ENCODE measurements at regions not wholly inside any gene's neighbourhood (a gene's known extent, or its start where the extent isn't known, plus 50 kb on each side); places are given as distances from the start of the nearest gene placed in this dataset.

GRCh38 chr10:47182934-47183703 lies 116.9 kb upstream of the GDF10 start:
- no peaks in the 10 kb centered on the region for H3K27me3 ChIP-seq
- intact Hi-C loops (cut with DNase I; ENCODE audit: low total_unique reads): no loop called here
- peaks cover 0 to 11% (median 0%) of the 10 kb centered on the region in 4 donors for H3K4me1 ChIP-seq
- no peak for DNase-seq
- no peaks in the 10 kb centered on the region for H3K36me3 ChIP-seq
- H3K4me3 ChIP-seq: no peak overlapping the region
- H3K9me3 ChIP-seq: no peaks in the 10 kb centered on the region
- TF ChIP-seq POLR2AphosphoS5 (IDR thresholded peaks at IDR 0.05): no peak
- no peak for TF ChIP-seq POLR2A (IDR thresholded peaks at IDR 0.05)
- no peak for TF ChIP-seq EP300 (IDR thresholded peaks at IDR 0.05)
- TF ChIP-seq CTCF (IDR thresholded peaks at IDR 0.05): no peak
- H3K27ac ChIP-seq: peak overlapping the region in 2 of 5 donors; percentile 27 to 50
- 70 to 93% (median 79%) methylated on average over 3 to 11 of the region's 11 CpGs for WGBS, 5 donors

GRCh38 chr10:47183704-47184041 lies 116.3 kb upstream of the GDF10 start:
- DNase-seq: no peak
- Histone ChIP-seq H3K27me3 (no peaks in the 10 kb centered on the region), H3K4me1 (peaks cover 0 to 11% (median 0%) of the 10 kb centered on the region in 4 donors), H3K9me3 (no peaks in the 10 kb centered on the region), H3K4me3 (no peak overlapping the region), H3K36me3 (no peaks in the 10 kb centered on the region), H3K27ac (peak overlapping the region in 2 of 5 donors; percentile 27 to 50)
- TF ChIP-seq POLR2A (IDR thresholded peaks at IDR 0.05) (no peak), POLR2AphosphoS5 (IDR thresholded peaks at IDR 0.05) (peak in 2 of 3 donors; percentile 53 to 55), EP300 (IDR thresholded peaks at IDR 0.05) (peak; percentile 25)
- intact Hi-C loops (cut with DNase I; ENCODE audit: low total_unique reads): no loop called here
- 78 to 90% (median 86%) methylated on average over 4 of the region's 4 CpGs for WGBS, 5 donors

- no peak for DNase-seq
- no peaks in the 10 kb centered on the region for H3K9me3 ChIP-seq
- WGBS, 5 donors: 76 to 96% (median 82%) methylated on average over 3 of the region's 3 CpGs
- H3K4me3 ChIP-seq: no peak overlapping the region
- peaks cover 0 to 11% (median 0%) of the 10 kb centered on the region in 4 donors for H3K4me1 ChIP-seq
- no peak overlapping the region for H3K27ac ChIP-seq
- intact Hi-C loops (cut with DNase I; ENCODE audit: low total_unique reads): no loop called here
- H3K36me3 ChIP-seq: no peaks in the 10 kb centered on the region
- no peak for TF ChIP-seq CTCF (IDR thresholded peaks at IDR 0.05)
- no peak for TF ChIP-seq POLR2AphosphoS5 (IDR thresholded peaks at IDR 0.05)
- no peak for TF ChIP-seq EP300 (IDR thresholded peaks at IDR 0.05)
- TF ChIP-seq POLR2A (IDR thresholded peaks at IDR 0.05): no peak
- no peaks in the 10 kb centered on the region for H3K27me3 ChIP-seq
Measured at GRCh38 chr10:47184273-47184672, 115.7 kb upstream of the GDF10 start.

- WGBS, 5 donors: 68 to 91% (median 82%) methylated on average over 5 to 11 of the region's 11 CpGs
- no peaks in the 10 kb centered on the region for H3K9me3 ChIP-seq
- H3K27me3 ChIP-seq: no peaks in the 10 kb centered on the region
- no peak for TF ChIP-seq POLR2AphosphoS5 (IDR thresholded peaks at IDR 0.05)
- no peak for TF ChIP-seq EP300 (IDR thresholded peaks at IDR 0.05)
- no peak for TF ChIP-seq POLR2A (IDR thresholded peaks at IDR 0.05)
- no peak for TF ChIP-seq CTCF (IDR thresholded peaks at IDR 0.05)
- H3K27ac ChIP-seq: no peak overlapping the region
- DNase-seq: no peak
- no peaks in the 10 kb centered on the region for H3K36me3 ChIP-seq
- H3K4me1 ChIP-seq: peaks cover 0 to 11% (median 0%) of the 10 kb centered on the region in 4 donors
- intact Hi-C loops (cut with DNase I; ENCODE audit: low total_unique reads): no loop called here
- H3K4me3 ChIP-seq: no peak overlapping the region
Measured at GRCh38 chr10:47184724-47185330, 115.2 kb upstream of the GDF10 start.

- 88 to 96% (median 92%) methylated on average over 7 of the region's 7 CpGs for WGBS, 5 donors
- H3K27ac ChIP-seq: no peak overlapping the region
- H3K9me3 ChIP-seq: no peaks in the 10 kb centered on the region
- intact Hi-C loops (cut with DNase I; ENCODE audit: low total_unique reads): no loop called here
- H3K4me3 ChIP-seq: no peak overlapping the region
- TF ChIP-seq EP300 (IDR thresholded peaks at IDR 0.05) (no peak), POLR2AphosphoS5 (IDR thresholded peaks at IDR 0.05) (no peak), CTCF (IDR thresholded peaks at IDR 0.05) (no peak), POLR2A (IDR thresholded peaks at IDR 0.05) (no peak)
- peaks cover 0 to 11% (median 0%) of the 10 kb centered on the region in 4 donors for H3K4me1 ChIP-seq
- no peak for DNase-seq
- H3K27me3 ChIP-seq: no peaks in the 10 kb centered on the region
- no peaks in the 10 kb centered on the region for H3K36me3 ChIP-seq
Measured at GRCh38 chr10:47186941-47187340, 113.1 kb upstream of the GDF10 start.
